Myocyte (in vitro differentiated cells): ENCODE measurements at regions not wholly inside any gene's neighbourhood (a gene's known extent, or its start where the extent isn't known, plus 50 kb on each side); places are given as distances from the start of the nearest gene placed in this dataset.
A peak's percentile ranks its signal among the peaks of the same experiment; 100 is the strongest.

ENCODE experiments used
- DNase-seq: peaks from one replicate; pipeline ENCODE4 v3.0.0-alpha.2; 2012; ENCODE audit warnings: low read depth

DNA sequence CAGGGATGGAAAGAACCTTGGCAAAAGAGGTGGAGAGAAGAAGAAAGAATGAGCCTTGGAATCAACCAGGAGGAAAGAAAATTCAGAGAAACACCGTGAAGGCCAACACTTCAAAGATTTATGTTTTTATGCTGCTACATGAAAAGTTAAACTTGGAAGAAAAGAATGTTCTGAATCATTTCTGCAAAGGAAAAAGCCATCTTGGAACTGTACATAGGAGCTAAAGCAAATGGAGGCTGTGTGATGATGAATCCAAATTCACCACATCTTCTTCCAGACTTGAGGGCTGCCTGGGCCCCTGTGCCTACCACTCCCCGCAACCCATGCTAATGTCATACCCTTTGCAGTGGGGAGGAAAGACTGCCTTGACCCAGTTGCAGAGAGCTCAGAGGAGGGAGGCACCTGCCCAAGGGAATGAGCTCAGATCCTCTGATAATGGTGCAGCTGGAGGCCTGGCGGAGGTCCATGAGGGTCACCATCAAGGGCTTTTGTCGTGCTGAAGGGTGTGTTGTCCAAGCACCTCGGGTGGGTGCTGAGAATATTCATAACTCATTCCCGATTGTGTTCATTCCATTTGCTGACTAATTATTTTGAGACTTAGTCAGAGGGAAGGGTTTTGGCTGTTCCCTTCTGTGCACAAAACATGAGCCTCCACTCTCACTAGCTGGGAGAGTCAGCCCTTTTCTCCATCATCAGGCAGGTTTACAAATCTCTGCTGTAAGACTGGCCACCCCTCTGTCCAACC, 245.8 kb upstream of the JAG1 start:
- DNase-seq, result no peak

- no peak for DNase-seq
Measured at GRCh38 chr20:10920396-10920795, 246.6 kb upstream of the JAG1 start.

DNA sequence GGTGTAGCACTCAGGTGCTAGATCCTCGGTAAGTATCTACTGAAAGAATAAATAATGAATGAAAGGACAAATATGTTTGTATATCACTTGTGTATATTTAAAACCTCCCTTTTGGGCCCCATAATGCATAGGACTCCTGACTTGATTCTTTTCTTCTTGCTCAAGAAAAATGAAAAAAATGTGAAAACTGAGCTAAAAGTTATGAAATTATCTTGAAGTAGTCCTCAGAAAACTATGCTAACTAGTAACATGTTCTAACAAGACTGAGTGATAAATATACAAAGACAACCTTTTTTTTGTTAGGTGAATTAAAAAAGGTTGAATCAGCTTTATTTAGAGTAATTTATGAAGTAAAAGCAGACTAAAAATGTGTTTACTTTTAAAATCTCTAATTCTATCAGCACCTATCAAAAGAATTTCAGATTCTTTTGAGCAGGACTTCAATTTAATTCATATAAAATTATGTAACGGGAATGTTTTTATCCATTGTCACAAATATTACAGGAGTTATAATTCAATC, 247.8 kb upstream of the JAG1 start:
- DNase-seq, result no peak

DNA sequence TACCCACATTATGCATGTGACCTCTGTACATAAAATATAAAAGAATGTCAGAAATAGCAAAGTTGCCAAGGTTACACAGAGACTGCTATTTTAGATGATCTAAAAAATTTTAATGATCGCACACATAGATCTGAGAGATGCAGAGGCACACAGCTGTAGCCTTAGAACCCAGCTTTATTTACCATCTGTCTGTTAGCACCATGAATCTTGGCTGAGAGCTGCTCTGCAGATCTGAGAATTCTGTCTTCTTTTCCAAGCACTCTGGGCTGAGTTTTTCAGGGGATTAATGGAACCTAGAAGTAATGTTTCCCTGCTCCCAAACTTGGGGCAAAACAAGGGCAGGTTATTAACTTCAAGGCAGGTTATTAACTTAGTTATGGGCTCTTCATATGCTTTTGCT, 248.7 kb upstream of the JAG1 start:
- DNase-seq, result peak; percentile 22

DNA sequence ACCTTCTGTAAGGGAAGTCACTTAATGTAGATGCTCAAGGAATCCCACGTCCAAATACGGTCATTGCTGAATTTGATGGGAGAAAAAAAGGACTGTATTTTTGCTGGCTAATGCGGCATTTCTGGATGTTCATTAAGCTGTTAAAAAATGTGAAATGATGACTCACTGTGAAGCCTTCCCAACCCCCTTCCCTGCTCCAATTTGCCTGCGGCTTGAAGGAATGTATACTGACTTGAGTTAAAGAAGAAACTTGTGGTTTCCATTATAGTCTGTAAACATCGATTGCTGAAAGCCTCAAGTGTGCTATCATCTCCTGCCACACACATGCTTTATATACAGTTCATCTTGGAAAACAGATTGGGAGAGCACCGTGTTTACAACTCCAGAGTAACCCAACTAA, 249.1 kb upstream of the JAG1 start:
- DNase-seq, result peak; percentile 45

GRCh38 chr20:10924644-10925201, 250.9 kb upstream of the JAG1 start:
- peak; percentile 19 for DNase-seq

DNA sequence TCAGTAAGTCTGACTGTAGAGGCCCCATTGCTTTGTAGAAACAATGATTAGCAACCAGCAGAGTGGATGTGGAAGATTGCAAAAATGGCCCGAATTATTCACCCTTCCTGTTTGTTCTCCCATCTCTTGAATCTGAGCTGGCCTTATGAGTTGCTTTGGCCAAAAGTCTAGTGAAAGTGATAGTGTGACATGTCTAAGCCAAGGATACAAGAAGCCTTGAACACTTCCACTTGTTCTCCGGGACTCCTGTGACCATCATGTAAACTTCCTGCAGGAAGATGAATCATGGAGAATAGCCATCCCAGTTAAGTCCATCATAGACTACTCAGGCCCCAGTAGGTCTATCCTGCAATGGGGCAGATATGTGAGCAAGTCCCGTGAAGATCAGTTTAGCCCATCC, 252.0 kb upstream of the JAG1 start:
- no peak for DNase-seq

- peak; percentile 78 for DNase-seq
Measured at GRCh38 chr20:10927011-10927583, 253.3 kb upstream of the JAG1 start.

- DNase-seq, result peak; percentile 17
Measured at GRCh38 chr20:10927936-10928840, 254.4 kb upstream of the JAG1 start.

DNA sequence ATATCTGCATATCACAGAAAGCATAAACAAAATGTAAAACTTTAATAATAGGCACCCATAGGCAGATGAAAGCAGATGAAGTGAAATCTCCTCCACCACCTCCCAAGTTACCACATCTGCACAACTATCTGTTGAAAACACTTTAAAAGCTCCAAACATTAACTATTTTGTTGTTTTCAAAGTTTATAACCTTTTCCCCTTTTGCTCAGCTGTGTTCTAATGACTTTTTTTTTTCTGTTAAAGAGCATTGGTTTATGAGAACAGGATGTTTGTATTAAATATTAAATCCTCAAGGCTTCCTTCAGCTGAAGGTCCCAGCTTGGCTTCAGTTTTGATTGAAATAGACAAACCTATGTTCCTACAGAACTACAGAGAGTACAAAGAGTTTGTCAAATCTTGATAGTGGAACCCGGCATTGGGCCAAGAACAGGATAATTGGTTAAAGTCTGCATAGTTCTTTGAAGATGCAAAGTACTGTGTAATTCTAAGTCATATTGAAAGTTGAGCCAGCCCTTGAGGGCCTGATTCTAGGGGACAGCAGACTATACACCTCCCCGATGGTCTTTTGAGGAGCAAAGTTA, 255.1 kb upstream of the JAG1 start:
- no peak for DNase-seq

DNA sequence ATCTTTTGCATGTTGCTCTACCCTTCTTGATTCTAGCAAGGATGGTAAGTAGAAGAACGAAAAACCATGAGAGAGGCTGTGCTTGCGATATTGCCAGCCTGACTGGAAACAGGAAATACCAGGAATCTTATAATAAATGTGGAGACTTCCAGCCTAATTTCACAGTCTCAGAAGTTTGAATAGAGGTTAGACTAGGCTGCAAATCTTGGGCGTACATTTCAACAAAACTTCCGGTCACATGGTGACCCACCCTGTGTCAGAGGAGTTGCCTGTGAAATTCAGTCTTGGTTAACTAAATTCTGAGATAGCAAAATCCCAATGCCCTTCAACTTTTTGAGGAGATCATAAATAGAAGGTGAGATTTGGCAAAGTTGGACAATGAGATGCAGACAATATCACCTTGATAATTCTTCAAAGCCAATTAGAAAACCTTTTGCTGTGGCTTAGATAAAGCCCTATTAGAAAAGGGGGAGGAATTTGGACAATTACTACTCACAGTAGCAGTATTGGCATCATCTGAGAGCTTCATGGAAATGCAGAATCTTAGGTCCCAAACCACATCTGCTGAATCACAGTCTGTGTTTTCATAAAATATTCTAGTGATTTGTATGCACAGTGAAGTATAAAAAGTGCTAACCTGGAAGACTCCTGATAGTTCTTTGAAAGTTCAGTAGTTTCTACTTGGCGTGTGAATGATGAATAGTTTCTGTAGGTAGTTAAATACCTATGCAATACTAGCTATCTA, 262.0 kb upstream of the JAG1 start:
- no peak for DNase-seq

- DNase-seq, result no peak
Measured at GRCh38 chr20:10936786-10937185, 263.0 kb upstream of the JAG1 start.

DNA sequence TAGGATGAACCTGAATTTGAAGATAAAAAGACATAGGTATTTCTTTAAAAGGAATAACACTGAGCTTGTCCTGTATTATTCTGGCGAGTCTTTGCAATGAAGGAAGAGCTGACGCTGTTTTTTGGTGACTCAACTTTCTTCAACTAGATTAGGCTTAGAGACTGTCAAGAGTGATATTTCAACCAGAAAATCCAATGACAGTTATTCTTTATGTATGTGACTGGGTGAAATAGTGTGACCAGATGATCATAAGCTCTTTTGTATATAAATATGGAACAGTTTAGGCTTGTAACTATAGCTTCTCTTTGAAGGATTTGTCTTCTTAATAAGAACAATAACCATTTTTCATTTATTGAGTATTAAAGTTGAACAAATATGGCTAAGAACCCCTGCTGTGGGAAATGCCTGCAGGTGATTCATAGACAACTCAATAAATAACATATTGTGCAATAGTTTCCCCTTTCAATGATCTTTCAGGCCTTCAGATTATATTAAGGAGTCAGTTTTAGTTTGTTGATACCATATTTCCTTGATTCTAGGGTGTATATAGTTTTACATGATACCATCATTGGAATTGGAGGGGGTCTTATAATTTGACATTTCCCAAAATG, 265.6 kb upstream of the JAG1 start:
- no peak for DNase-seq

GRCh38 chr20:10940941-10941340, 267.1 kb upstream of the JAG1 start:
- no peak for DNase-seq

GRCh38 chr20:10943686-10944265, 270.0 kb upstream of the JAG1 start:
- DNase-seq, result no peak

GRCh38 chr20:10946124-10946880, 272.5 kb upstream of the JAG1 start:
- no peak for DNase-seq

DNA sequence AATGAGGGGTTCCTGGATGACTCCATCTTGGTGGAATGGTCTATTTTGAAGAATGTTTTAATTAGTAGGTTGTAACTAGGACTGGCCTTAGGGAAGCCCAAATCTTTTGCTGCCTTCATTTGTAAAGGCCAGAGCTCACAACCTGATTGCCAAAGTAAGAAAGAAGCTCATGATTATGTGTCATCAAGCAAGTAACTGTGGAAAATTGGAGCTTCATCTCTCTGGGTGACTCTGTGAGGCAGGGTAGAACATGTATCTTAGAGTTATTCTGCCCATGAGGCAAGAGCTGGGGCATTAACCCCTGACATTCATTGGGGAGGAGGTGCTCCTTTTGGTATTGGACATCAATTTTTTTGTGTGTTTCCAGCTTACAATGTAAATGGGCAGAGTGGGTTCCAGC, 273.9 kb upstream of the JAG1 start:
- DNase-seq, result no peak

- no peak for DNase-seq
Measured at GRCh38 chr20:10949930-10950783, 276.4 kb upstream of the JAG1 start.
